Stimulated activated naive CD8-positive, alpha-beta T cell treated with anti-CD3 and anti-CD28 coated beads, Interleukin-15, Interleukin-2, amounts not matched to agents 100 ng/mL and 50 ng/mL, for 24 hours (primary cell): ENCODE measurements at regions not wholly inside any gene's neighbourhood (a gene's known extent, or its start where the extent isn't known, plus 50 kb on each side); places are given as distances from the start of the nearest gene placed in this dataset.

Source experiments
- H3K27ac Mint-ChIP-seq: one replicate; pipeline ENCODE4 v1.8.0; 2021; ENCODE audit warnings: mild to moderate bottlenecking, mixed read lengths
- H3K27me3 Mint-ChIP-seq: one replicate; pipeline ENCODE4 v1.8.0; 2021; ENCODE audit warnings: mixed read lengths
- H3K36me3 Mint-ChIP-seq: one replicate; pipeline ENCODE4 v1.8.0; 2021; ENCODE audit warnings: low read depth, mixed read lengths
- H3K4me1 Mint-ChIP-seq: one replicate; pipeline ENCODE4 v1.8.0; 2021; ENCODE audit warnings: low read depth, mixed read lengths
- H3K4me3 Mint-ChIP-seq: one replicate; pipeline ENCODE4 v1.8.0; 2021; ENCODE audit warnings: mild to moderate bottlenecking, mixed read lengths
- H3K9me3 Mint-ChIP-seq: one replicate; pipeline ENCODE4 v1.8.0; 2021; ENCODE audit warnings: mixed read lengths

DNA sequence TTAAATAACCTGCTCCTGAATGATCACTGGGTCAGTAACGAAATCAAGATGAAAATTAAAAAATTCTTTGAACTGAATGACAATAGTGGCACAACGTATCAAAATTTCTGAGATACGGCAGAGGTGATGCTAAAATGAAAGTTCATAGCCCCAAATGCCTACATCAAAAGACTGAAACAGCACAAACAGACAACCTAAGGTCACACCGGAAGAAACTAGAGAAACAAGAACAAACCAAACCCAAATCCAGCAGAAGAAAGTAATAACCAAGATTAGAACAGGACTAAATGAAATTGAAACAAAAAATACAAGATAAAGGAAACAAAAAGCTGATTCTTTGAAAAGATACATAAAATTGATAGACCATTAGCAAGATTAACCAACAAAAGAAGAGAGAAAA lies 324.1 kb downstream of the RBM26 start:
- Mint-ChIP-seq H3K4me1 (no peaks in the 10 kb centered on the region), H3K9me3 (no peaks in the 10 kb centered on the region), H3K27ac (no peak overlapping the region), H3K36me3 (no peaks in the 10 kb centered on the region), H3K4me3 (no peak overlapping the region), H3K27me3 (peaks cover 4% of the 10 kb centered on the region)

DNA sequence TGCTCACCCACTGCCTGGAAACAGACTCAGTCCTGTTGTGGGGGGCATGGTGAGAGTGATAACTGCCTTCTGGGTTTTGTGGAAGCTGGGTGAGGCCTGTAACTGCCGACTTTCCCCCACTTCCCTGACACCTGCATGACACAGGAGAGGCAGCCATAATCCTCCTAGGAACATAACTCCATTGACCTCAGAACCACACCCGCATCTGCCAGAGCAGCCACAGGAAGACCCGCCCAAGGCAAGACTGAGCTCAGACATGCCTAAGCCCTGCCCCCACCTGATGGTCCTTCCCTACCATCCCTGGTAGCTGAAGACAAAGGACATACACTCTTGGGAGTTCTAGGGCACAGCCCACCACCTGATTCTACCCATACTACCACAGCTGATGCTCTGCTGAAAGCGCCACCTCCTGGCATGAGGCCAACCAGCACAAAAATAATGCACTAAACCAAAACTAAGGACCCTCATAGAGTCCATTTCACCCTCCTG lies 326.7 kb downstream of the RBM26 start:
- Mint-ChIP-seq H3K27me3 (peaks cover 10% of the 10 kb centered on the region), H3K27ac (no peak overlapping the region), H3K4me3 (no peak overlapping the region), H3K36me3 (no peaks in the 10 kb centered on the region), H3K4me1 (no peaks in the 10 kb centered on the region), H3K9me3 (no peaks in the 10 kb centered on the region)

DNA sequence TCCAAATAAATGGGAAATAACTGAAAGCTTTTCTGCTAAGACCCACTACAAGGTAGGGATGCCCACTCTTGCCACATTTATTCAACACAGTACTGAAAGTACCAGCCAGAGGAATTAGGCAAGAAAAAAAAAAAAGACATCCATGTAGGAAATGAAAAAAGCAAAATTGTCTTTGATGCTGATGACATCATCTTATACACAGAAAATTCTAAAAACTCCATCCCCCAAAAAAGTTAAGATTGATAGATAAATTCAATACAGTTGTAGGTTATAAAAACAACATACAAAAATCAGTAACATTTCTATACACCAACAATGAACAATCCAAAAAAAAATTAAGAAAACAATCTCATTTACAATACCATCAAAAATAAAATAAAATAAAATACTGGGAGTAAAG lies 330.4 kb downstream of the RBM26 start:
- Mint-ChIP-seq H3K4me1 (no peaks in the 10 kb centered on the region), H3K36me3 (no peaks in the 10 kb centered on the region), H3K27ac (no peak overlapping the region), H3K9me3 (peaks cover 4% of the 10 kb centered on the region), H3K4me3 (no peak overlapping the region), H3K27me3 (peaks cover 18% of the 10 kb centered on the region)

DNA sequence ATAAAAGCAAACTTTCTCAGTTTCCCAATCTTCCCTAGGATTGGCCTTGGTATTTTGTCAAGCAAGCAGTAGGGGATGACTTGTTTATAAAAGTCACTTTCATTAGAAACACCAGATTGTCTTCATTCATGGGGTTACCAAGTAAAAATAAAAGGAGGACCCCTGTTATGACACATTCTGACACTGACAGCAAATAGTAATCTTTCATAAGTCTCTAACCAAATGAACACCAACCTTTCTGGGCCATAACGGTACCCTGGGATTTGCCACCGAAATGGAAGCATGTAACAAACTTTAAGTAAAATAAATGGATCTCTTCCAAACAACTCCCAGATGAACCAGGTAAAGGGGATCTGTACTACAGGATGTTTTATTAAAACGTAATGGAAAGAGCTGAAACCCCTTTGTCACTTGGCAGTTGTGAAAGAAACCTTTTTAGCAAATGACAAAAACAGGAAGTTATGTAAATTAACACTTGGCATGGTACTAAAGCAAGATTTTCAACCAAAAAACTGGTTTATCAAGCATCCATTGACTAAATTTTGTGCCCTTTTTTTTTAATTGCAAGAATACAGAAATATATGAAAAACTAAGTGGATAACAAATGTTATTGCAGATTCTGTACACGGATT lies 335.6 kb downstream of the RBM26 start:
- Mint-ChIP-seq H3K4me1 (no peaks in the 10 kb centered on the region), H3K27me3 (peaks cover 37% of the 10 kb centered on the region), H3K27ac (no peak overlapping the region), H3K36me3 (no peaks in the 10 kb centered on the region), H3K9me3 (peaks cover 4% of the 10 kb centered on the region), H3K4me3 (no peak overlapping the region)

DNA sequence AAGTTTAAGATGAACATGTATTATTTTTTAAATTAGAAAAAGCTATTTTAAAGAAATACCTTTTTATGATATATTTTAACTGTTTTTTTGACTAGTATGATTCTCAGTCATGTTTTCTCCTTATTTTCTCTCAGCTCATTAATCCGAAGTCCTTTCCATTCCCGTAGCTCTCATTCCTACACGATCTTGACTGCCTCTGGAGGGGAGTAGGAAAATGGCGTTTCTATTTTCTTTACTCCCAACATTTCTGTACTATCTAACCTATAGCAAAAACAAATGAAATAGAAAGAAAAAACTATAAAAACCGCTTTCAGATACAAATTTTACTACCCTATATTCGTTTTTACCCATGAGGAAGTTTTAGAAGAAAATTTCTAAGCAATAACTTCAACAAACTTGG lies 343.8 kb downstream of the RBM26 start:
- Mint-ChIP-seq H3K27me3 (peaks cover 17% of the 10 kb centered on the region), H3K27ac (no peak overlapping the region), H3K9me3 (no peaks in the 10 kb centered on the region), H3K36me3 (no peaks in the 10 kb centered on the region), H3K4me1 (no peaks in the 10 kb centered on the region), H3K4me3 (no peak overlapping the region)

DNA sequence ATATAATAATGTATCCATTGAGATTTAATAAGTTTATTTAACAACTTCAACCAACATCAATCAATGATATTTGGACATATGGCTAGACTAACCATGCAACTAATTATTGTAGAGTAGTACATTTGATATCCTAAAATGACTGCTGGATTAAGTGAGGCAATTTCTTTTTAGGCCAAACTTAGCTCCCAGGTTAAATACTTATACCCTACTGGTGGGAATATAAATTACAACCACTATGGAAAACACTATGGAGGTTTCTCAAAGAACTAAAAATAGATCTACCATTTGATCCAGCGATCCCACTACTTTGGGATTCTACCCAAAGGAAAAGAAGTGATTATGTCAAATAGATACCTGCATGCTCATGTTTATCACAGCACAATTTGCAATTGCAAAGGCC lies 345.8 kb downstream of the RBM26 start:
- H3K4me3 Mint-ChIP-seq, result no peak overlapping the region
- no peak overlapping the region for H3K27ac Mint-ChIP-seq
- H3K36me3 Mint-ChIP-seq, result no peaks in the 10 kb centered on the region
- H3K27me3 Mint-ChIP-seq, result peaks cover 8% of the 10 kb centered on the region
- H3K9me3 Mint-ChIP-seq, result no peaks in the 10 kb centered on the region
- H3K4me1 Mint-ChIP-seq, result no peaks in the 10 kb centered on the region

DNA sequence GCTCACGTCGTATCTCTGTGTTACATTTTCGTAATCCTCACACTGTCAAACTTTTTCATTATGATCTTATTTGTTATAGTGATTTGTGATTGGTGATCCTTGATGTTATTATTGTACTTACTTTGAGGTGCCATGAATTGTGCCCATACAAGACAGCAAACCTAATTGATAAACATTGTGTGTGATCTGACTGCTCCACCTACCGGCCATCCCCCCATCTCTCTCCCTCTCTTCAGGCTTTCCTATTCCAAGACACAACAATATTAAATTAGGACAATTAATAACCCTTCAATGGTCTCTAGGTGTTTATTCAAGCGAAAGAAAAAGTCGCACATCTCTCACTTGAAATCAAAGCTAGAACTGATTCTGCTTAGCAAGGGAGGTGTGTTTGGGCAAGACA lies 349.3 kb downstream of the RBM26 start:
- no peaks in the 10 kb centered on the region for H3K9me3 Mint-ChIP-seq

DNA sequence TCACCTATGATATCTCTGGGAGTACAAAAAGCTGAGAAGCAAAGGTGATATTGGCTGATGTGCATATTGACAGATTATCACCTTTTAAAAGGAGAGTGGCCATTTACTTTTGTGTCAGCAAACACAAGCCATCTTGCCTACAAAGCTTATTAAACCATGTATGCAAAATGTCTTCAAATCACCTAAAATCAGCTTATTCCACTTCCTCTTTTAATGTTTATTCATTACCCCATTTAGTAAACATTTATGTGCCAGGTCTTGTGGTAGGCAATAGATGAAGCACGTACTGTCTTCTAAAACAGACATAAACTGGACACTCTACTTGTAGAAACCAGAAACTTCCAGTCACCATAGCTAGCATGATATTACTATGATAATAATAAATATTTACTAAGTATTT lies 354.6 kb downstream of the RBM26 start:
- Mint-ChIP-seq H3K4me1 (no peaks in the 10 kb centered on the region), H3K36me3 (no peaks in the 10 kb centered on the region), H3K27ac (no peak overlapping the region)

More for the DNA sequence above, 349.3 kb downstream of the RBM26 start:
- no peak overlapping the region for H3K27ac Mint-ChIP-seq
- peaks cover 4% of the 10 kb centered on the region for H3K27me3 Mint-ChIP-seq
- no peak overlapping the region for H3K4me3 Mint-ChIP-seq
- no peaks in the 10 kb centered on the region for H3K36me3 Mint-ChIP-seq
- H3K4me1 Mint-ChIP-seq, result no peaks in the 10 kb centered on the region

DNA sequence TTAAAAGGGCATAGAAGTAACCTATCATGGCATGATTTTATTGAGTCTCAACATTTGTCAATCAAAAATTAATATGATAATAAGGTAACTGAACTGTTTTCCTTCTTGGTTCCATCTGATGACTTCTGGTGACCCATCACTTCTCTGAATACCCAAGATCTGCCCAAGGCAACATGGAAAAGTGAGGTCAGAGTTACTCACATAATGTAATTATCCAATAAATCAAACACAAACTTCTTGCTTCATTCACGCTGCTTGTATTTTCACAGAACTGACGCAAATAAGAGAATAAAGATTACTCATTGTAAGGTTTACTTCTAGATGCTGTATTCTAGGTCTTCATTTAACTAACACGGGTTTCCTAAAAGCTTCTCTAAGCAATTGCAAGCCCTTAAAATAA lies 361.6 kb downstream of the RBM26 start:
- Mint-ChIP-seq H3K36me3 (no peaks in the 10 kb centered on the region), H3K4me1 (no peaks in the 10 kb centered on the region), H3K27ac (no peak overlapping the region), H3K4me3 (no peak overlapping the region), H3K9me3 (no peaks in the 10 kb centered on the region), H3K27me3 (peaks cover 5% of the 10 kb centered on the region)

More for the DNA sequence above, 354.6 kb downstream of the RBM26 start:
- no peak overlapping the region for H3K4me3 Mint-ChIP-seq
- peaks cover 5% of the 10 kb centered on the region for H3K9me3 Mint-ChIP-seq
- H3K27me3 Mint-ChIP-seq, result no peaks in the 10 kb centered on the region

DNA sequence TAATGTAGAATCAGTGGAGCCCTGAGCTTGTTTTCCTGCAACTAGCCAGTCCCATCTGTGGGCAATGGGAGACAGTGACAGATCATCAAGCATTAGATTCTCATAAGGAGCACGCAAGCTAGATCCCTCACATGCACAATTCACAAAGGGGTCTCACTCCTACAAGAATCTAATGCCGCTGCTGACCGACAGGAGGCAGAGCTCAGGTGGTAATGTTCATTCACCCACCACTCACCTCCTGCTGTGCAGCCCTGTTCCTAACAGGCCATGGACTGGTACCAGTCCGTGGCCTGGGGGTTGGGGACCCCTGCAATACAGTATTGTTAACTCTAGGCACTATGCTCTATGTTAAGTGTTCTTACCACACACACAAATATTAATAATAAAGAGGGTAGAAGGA lies 362.8 kb downstream of the RBM26 start:
- no peak overlapping the region for H3K4me3 Mint-ChIP-seq
- H3K27me3 Mint-ChIP-seq, result peaks cover 5% of the 10 kb centered on the region
- H3K9me3 Mint-ChIP-seq, result no peaks in the 10 kb centered on the region
- H3K27ac Mint-ChIP-seq, result no peak overlapping the region
- no peaks in the 10 kb centered on the region for H3K36me3 Mint-ChIP-seq
- no peaks in the 10 kb centered on the region for H3K4me1 Mint-ChIP-seq

DNA sequence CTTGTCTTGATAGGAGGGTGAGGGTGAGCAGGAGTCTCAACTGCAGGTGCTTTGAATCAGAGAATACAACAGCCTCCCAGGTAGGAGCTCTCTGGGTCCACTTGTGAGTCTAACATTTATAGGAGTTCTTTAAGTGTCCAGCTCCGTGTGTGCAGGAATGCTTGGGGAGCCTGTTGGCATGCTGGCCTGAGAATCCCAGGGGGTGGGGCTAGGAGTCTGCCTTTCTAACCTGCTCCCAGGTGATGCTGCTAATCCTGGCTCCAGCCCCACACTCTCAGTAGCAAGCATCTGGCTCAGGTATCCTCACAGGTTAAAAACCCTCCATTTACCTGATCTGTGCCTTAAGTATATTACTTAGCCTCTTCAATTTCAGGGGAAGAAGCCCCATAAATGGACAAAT lies 368.9 kb downstream of the RBM26 start:
- Mint-ChIP-seq H3K36me3 (no peaks in the 10 kb centered on the region), H3K27me3 (peaks cover 10% of the 10 kb centered on the region), H3K9me3 (no peaks in the 10 kb centered on the region), H3K4me1 (no peaks in the 10 kb centered on the region), H3K4me3 (no peak overlapping the region), H3K27ac (no peak overlapping the region)

DNA sequence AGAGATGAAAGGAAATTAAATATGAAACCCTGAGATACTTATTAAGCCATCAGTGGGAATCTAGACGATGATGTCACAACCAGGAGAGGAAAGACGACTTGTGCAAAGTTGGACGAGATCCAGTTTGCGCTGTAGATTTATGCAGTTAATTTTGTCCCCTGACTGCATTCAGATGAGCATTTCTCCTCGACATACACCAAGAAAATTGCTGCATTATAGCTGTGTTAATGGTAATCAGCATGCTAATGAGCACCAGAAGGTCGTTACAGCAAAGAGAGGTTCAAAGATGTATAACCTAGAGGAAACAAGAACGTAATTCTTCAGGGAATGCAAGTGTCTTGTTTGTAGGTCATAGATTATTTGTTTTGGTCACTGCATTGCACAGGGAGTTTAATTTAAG lies 371.7 kb downstream of the RBM26 start:
- Mint-ChIP-seq H3K27me3 (peaks cover 10% of the 10 kb centered on the region), H3K27ac (no peak overlapping the region), H3K36me3 (no peaks in the 10 kb centered on the region), H3K4me1 (no peaks in the 10 kb centered on the region), H3K9me3 (no peaks in the 10 kb centered on the region), H3K4me3 (no peak overlapping the region)

DNA sequence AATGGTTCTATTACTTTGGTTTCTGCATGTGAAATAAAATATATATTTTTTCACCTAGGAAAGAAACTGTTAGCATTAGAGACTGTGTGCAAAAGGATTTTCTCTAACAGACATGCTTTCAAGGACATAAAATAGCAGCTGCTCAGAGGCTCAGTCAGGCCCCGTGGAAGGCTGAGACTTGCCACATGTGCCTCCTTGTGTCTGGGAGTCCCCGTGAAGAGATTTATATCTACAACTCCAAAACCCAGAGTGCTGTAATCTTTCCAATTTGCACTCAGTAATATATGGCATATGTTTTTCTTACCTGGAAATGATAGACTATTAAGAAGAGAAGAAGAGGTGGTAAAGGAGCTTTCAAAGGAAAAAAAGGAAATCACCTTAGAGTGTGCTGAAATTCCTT lies 371.6 kb upstream of the OBI1 start:
- no peaks in the 10 kb centered on the region for H3K36me3 Mint-ChIP-seq
- no peak overlapping the region for H3K4me3 Mint-ChIP-seq
- no peak overlapping the region for H3K27ac Mint-ChIP-seq
- no peaks in the 10 kb centered on the region for H3K9me3 Mint-ChIP-seq
- no peaks in the 10 kb centered on the region for H3K4me1 Mint-ChIP-seq
- H3K27me3 Mint-ChIP-seq, result peaks cover 12% of the 10 kb centered on the region

DNA sequence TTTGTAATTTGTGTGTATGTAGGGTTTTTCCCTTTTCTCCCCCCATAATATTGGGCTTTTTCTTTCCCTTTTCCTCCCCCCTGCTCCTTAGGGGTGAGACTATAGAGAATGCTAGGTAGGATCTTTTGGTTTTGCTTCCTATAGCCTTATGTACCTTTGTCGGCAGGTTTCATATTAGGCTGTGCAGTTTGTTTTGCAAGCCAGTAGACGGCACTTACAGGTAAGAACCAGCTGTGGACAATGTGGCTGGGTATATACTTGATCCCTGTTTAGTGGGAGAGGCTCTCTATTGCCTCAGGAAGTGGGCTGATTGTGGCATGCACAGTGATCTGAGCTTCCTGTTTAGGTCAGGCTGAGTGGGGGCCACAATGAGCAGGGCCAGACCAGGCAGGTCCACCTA lies 359.2 kb upstream of the OBI1 start:
- peaks cover 11% of the 10 kb centered on the region for H3K27me3 Mint-ChIP-seq
- peaks cover 8% of the 10 kb centered on the region for H3K9me3 Mint-ChIP-seq
- H3K27ac Mint-ChIP-seq, result no peak overlapping the region
- H3K4me3 Mint-ChIP-seq, result no peak overlapping the region
- H3K36me3 Mint-ChIP-seq, result no peaks in the 10 kb centered on the region
- H3K4me1 Mint-ChIP-seq, result no peaks in the 10 kb centered on the region

DNA sequence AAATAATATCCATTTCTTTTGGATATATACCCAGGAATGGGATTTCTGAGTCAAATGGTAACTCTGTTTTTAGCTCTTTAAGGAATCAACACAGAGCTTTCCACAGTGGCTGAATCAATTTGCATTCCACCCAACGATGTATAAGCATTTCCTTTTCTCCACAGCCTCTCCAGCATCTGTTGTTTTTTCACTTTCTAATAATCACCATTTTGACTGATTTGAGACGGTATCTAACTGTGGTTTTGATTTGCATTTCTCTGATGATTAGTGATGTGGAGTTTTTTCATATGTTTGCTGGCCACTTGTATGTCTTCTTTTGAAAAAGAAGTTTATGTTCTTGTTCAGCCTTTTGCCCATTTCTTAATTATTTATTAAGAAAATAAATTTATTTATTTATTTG lies 352.2 kb upstream of the OBI1 start:
- no peak overlapping the region for H3K4me3 Mint-ChIP-seq
- H3K27me3 Mint-ChIP-seq, result peaks cover 3% of the 10 kb centered on the region
- H3K9me3 Mint-ChIP-seq, result no peaks in the 10 kb centered on the region
- no peak overlapping the region for H3K27ac Mint-ChIP-seq
- no peaks in the 10 kb centered on the region for H3K36me3 Mint-ChIP-seq
- H3K4me1 Mint-ChIP-seq, result no peaks in the 10 kb centered on the region
